H9 (cell line): ENCODE measurements at regions not wholly inside any gene's neighbourhood (a gene's known extent, or its start where the extent isn't known, plus 50 kb on each side); places are given as distances from the start of the nearest gene placed in this dataset.
A peak's percentile ranks its signal among the peaks of the same experiment; 100 is the strongest.

Experiments
- DNase-seq: peaks from one replicate; pipeline ENCODE4 v3.0.0-alpha.2; 2017
- H2AFZ ChIP-seq: one replicate; pipeline ENCODE4 v1.6.1; 2013; ENCODE audit warnings: mild to moderate bottlenecking, low read length, control low read depth, moderate library complexity
- H2AK5ac ChIP-seq: 2 replicates; pipeline ENCODE4 v1.6.1; 2013; ENCODE audit warnings: low read length, control low read depth, mixed read lengths; ENCODE audit not compliant: insufficient read length
- H2BK120ac ChIP-seq: one replicate; pipeline ENCODE4 v1.6.1; 2013; ENCODE audit warnings: low read depth, mild to moderate bottlenecking, low read length, control low read depth, inconsistent platforms; ENCODE audit not compliant: poor library complexity, severe bottlenecking
- H2BK12ac ChIP-seq: 2 replicates; pipeline ENCODE4 v1.6.1; 2013; ENCODE audit warnings: low read length, control low read depth, mixed read lengths, low read depth; ENCODE audit not compliant: insufficient read length
- H2BK15ac ChIP-seq: 2 replicates; pipeline ENCODE4 v1.6.1; 2013; ENCODE audit warnings: low read depth, low read length, control low read depth
- H2BK20ac ChIP-seq: one replicate; pipeline ENCODE4 v1.6.1; 2013; ENCODE audit warnings: low read depth, mild to moderate bottlenecking, low read length, control low read depth, inconsistent platforms; ENCODE audit not compliant: poor library complexity, severe bottlenecking
- H2BK5ac ChIP-seq: 2 replicates; pipeline ENCODE4 v1.6.1; 2013; ENCODE audit warnings: low read length, control low read depth, mixed read lengths; ENCODE audit not compliant: insufficient read length
- H3K14ac ChIP-seq: 2 replicates; pipeline ENCODE4 v1.6.1; 2013; ENCODE audit warnings: low read length, control low read depth; ENCODE audit not compliant: insufficient read depth
- H3K18ac ChIP-seq: 2 replicates; pipeline ENCODE4 v1.6.1; 2013; ENCODE audit warnings: low read depth, mild to moderate bottlenecking, mixed read lengths, low read length, control low read depth; ENCODE audit not compliant: insufficient read length
- H3K23ac ChIP-seq: 2 replicates; pipeline ENCODE4 v1.6.1; 2013; ENCODE audit warnings: low read length, control low read depth, mixed read lengths, low read depth; ENCODE audit not compliant: insufficient read length
- H3K23me2 ChIP-seq: 2 replicates; pipeline ENCODE4 v1.6.1; 2013; ENCODE audit warnings: low read depth, mild to moderate bottlenecking, mixed read lengths, low read length, control low read depth; ENCODE audit not compliant: insufficient read length, poor library complexity, severe bottlenecking
- H3K27ac ChIP-seq: 2 replicates; pipeline ENCODE4 v1.5.1; 2013; ENCODE audit warnings: low read length, control low read depth, mixed read lengths, low read depth; ENCODE audit not compliant: insufficient read length
- H3K27me3 ChIP-seq: 2 replicates; pipeline ENCODE4 v1.6.1; 2013; ENCODE audit warnings: low read length, control low read depth, inconsistent platforms; ENCODE audit not compliant: insufficient read depth
- H3K4ac ChIP-seq: 2 replicates; pipeline ENCODE4 v1.6.1; 2013; ENCODE audit warnings: low read depth, mild to moderate bottlenecking, control low read depth, inconsistent platforms, low read length, moderate library complexity
- H3K4me1 ChIP-seq: 2 replicates; pipeline ENCODE4 v1.6.1; 2013; ENCODE audit warnings: low read length, control low read depth, inconsistent platforms; ENCODE audit not compliant: insufficient read depth
- H3K4me2 ChIP-seq: 2 replicates; pipeline ENCODE4 v1.6.1; 2013; ENCODE audit warnings: low read length, control low read depth, mixed read lengths; ENCODE audit not compliant: insufficient read length, insufficient read depth
- H3K56ac ChIP-seq: 2 replicates; pipeline ENCODE4 v1.6.1; 2013; ENCODE audit warnings: low read depth, mild to moderate bottlenecking, mixed read lengths, low read length, control low read depth; ENCODE audit not compliant: insufficient read length
- H3K79me1 ChIP-seq: 2 replicates; pipeline ENCODE4 v1.6.1; 2013; ENCODE audit warnings: low read depth, mild to moderate bottlenecking, moderate library complexity, low read length, control low read depth, inconsistent platforms; ENCODE audit not compliant: insufficient read depth, poor library complexity, severe bottlenecking
- H3K79me2 ChIP-seq: 2 replicates; pipeline ENCODE4 v1.6.1; 2013; ENCODE audit warnings: low read length, control low read depth, inconsistent platforms; ENCODE audit not compliant: insufficient read depth
- H3K9ac ChIP-seq: 2 replicates; pipeline ENCODE4 v1.6.1; 2013; ENCODE audit warnings: low read length, control low read depth, mixed read lengths; ENCODE audit not compliant: insufficient read length; ENCODE audit errors: extremely low read depth
- H3K9me3 ChIP-seq: one replicate; pipeline ENCODE4 v1.6.1; 2013; ENCODE audit warnings: low read depth, low read length, inconsistent platforms; ENCODE audit not compliant: control insufficient read depth
- H3T11ph ChIP-seq: one replicate; pipeline ENCODE4 v1.6.1; 2013; ENCODE audit warnings: mild to moderate bottlenecking, low read length, control low read depth, inconsistent platforms
- H4K20me1 ChIP-seq: one replicate; pipeline ENCODE4 v1.6.1; 2013; ENCODE audit not compliant: control insufficient read depth, insufficient read length, insufficient read depth
- H4K5ac ChIP-seq: 2 replicates; pipeline ENCODE4 v1.6.1; 2013; ENCODE audit warnings: low read depth, mild to moderate bottlenecking, mixed read lengths, low read length, control low read depth; ENCODE audit not compliant: insufficient read length
- H4K8ac ChIP-seq: replicated peaks from 2 replicates; pipeline ENCODE4 v1.6.1; 2013; ENCODE audit warnings: low read length, control low read depth, mixed read lengths, low read depth; ENCODE audit not compliant: insufficient read length
- H4K91ac ChIP-seq: 2 replicates; pipeline ENCODE4 v1.6.1; 2013; ENCODE audit warnings: low read depth, mild to moderate bottlenecking, moderate library complexity, mixed read lengths, low read length, control low read depth; ENCODE audit not compliant: insufficient read length
- H3K27ac Mint-ChIP-seq, 3 experiments: 2 replicates in 2 of 3; 3 replicates in 1 of 3; pipeline ENCODE4 v1.8.0; 2020 to 2021; ENCODE audit warnings: mixed read lengths in 3 of 3, mild to moderate bottlenecking in 1 of 3, moderate library complexity in 1 of 3
- H3K27me3 Mint-ChIP-seq: 2 replicates; pipeline ENCODE4 v1.8.0; 2021; ENCODE audit warnings: low read depth, mild to moderate bottlenecking, moderate library complexity, mixed read lengths
- H3K36me3 Mint-ChIP-seq, 3 experiments: 2 replicates in 2 of 3; 3 replicates in 1 of 3; pipeline ENCODE4 v1.8.0; 2020 to 2021; ENCODE audit warnings: low read depth in 3 of 3, mixed read lengths in 3 of 3; ENCODE audit not compliant: insufficient read depth in 1 of 3
- H3K4me1 Mint-ChIP-seq, 2 experiments: 2 replicates each; pipeline ENCODE4 v1.8.0; 2020; ENCODE audit warnings: mixed read lengths in 2 of 2
- H3K4me3 Mint-ChIP-seq, 2 experiments: 2 replicates in 1 of 2; 3 replicates in 1 of 2; pipeline ENCODE4 v1.8.0; 2020 to 2021; ENCODE audit warnings: mild to moderate bottlenecking in 2 of 2, mixed read lengths in 2 of 2, moderate library complexity in 1 of 2
- H3K9me3 Mint-ChIP-seq, 2 experiments: 2 replicates in 1 of 2; 3 replicates in 1 of 2; pipeline ENCODE4 v1.8.0; 2020; ENCODE audit warnings: mild to moderate bottlenecking in 2 of 2, mixed read lengths in 2 of 2, moderate library complexity in 1 of 2
- CTCF ChIP-seq: fragments of 200-600 bp; sonication (generic); conservative IDR thresholded peaks from 3 replicates; pipeline ENCODE4 v1.8.0; 2021; ENCODE audit warnings: antibody characterized with exemption, mild to moderate bottlenecking
- WGBS: extraction: QIAGEN DNeasy Blood & Tissue Kit; methylation state at CpG from one replicate; pipeline ENCODE4 v1.1.7; 2013; ENCODE audit warnings: missing lambda C conversion rate, low lambda C conversion rate, mixed read lengths; ENCODE audit not compliant: insufficient read length; ENCODE audit errors: extremely low coverage; 5-methylcytosine and 5-hydroxymethylcytosine counted together

- no peak overlapping the region for H3K4me3 Mint-ChIP-seq
- peaks cover 3% of the 10 kb centered on the region; the same call in 1 of the 2 replicates for H3K4me1 ChIP-seq
- no peaks in the 10 kb centered on the region for H4K20me1 ChIP-seq
- H3K36me3 Mint-ChIP-seq = peaks cover 2 to 19% (median 3%) of the 10 kb centered on the region in 3 experiments; a peak in 6 of 7 replicates
- no peak overlapping the region for H3K9ac ChIP-seq
- H4K5ac ChIP-seq = no peak overlapping the region
- WGBS = no CpG with 5 or more reads among the region's 3 CpGs
- H4K8ac ChIP-seq = no peak overlapping the region
- H2BK5ac ChIP-seq = no peak overlapping the region
- DNase-seq = no peak
- H2AFZ ChIP-seq = no peak overlapping the region
- no peaks in the 10 kb centered on the region for H3K9me3 ChIP-seq
- H3K27me3 ChIP-seq = no peaks in the 10 kb centered on the region
- no peaks in the 10 kb centered on the region for H3K79me1 ChIP-seq
- no peak overlapping the region for H3K4me2 ChIP-seq
- H4K91ac ChIP-seq = no peak overlapping the region
- no peak overlapping the region for H3K27ac Mint-ChIP-seq
- H3K27me3 Mint-ChIP-seq = no peaks in the 10 kb centered on the region
- peaks cover 48 to 50% of the 10 kb centered on the region in 2 experiments for H3K4me1 Mint-ChIP-seq
- no peak overlapping the region for H3K14ac ChIP-seq
- H2BK15ac ChIP-seq = peak overlapping the region; percentile 75; the same call in 1 of the 2 replicates
- TF ChIP-seq CTCF = no peak
- H3K23me2 ChIP-seq = no peaks in the 10 kb centered on the region
- no peak overlapping the region for H2BK120ac ChIP-seq
- no peak overlapping the region for H3K18ac ChIP-seq
- H3K27ac ChIP-seq = no peak overlapping the region
- H3K56ac ChIP-seq = no peak overlapping the region
- H2BK12ac ChIP-seq = no peak overlapping the region
- no peaks in the 10 kb centered on the region for H3K79me2 ChIP-seq
- no peak overlapping the region for H2BK20ac ChIP-seq
- H3K23ac ChIP-seq = no peak overlapping the region
- no peak overlapping the region for H2AK5ac ChIP-seq
- peaks cover 0 to 3% of the 10 kb centered on the region in 2 experiments; a peak in 2 of 5 replicates for H3K9me3 Mint-ChIP-seq
- H3K4ac ChIP-seq = no peak overlapping the region
- no peak overlapping the region for H3T11ph ChIP-seq
These were observed 1367.2 kb upstream of the CELF4 start for GRCh38 chr18:38932752-38933151.
